Peyer's patch (tissue), 4 donors: ENCODE measurements at regions not wholly inside any gene's neighbourhood (a gene's known extent, or its start where the extent isn't known, plus 50 kb on each side); places are given as distances from the start of the nearest gene placed in this dataset.

Source experiments
- CTCF ChIP-seq, 6 experiments: fragments of 450-650 bp in 4 of 6; fragments of 200-600 bp in 2 of 6; sonication (generic) in 1 of 6; IDR thresholded peaks; one replicate each; pipeline ENCODE4 v1.5.1; 2017 to 2019; ENCODE audit warnings: antibody characterized with exemption in 6 of 6, mild to moderate bottlenecking in 3 of 6, moderate library complexity in 1 of 6
- POLR2A ChIP-seq, 2 donors: fragments of 450-650 bp; IDR thresholded peaks; one replicate each; pipeline ENCODE4 v1.5.1; 2017; ENCODE audit warnings: antibody characterized with exemption in 2 of 2, mild to moderate bottlenecking in 2 of 2, moderate library complexity in 2 of 2

- TF ChIP-seq CTCF (IDR thresholded peaks at IDR 0.05) (no peak), POLR2A (IDR thresholded peaks at IDR 0.05) (no peak)
Observed at GRCh38 chr11:8330896-8331295, 67.2 kb upstream of the LMO1 start.
